GM23248 (cell line): ENCODE measurements at regions not wholly inside any gene's neighbourhood (a gene's known extent, or its start where the extent isn't known, plus 50 kb on each side); places are given as distances from the start of the nearest gene placed in this dataset.

Source experiments
- DNase-seq: peaks from one replicate; pipeline ENCODE4 v3.0.0-alpha.2; 2015
- H2AFZ ChIP-seq: fragments of 200-600 bp; sonication (generic); 2 replicates; pipeline ENCODE4 v1.6.1; 2016; ENCODE audit warnings: antibody characterized with exemption
- H3F3A ChIP-seq: fragments of 200-600 bp; sonication (generic); 2 replicates; pipeline ENCODE4 v1.6.1; 2016; ENCODE audit warnings: mild to moderate bottlenecking, antibody characterized with exemption, mixed run types; ENCODE audit not compliant: insufficient read depth
- H3K27ac ChIP-seq: fragments of 200-600 bp; sonication (generic); 2 replicates; pipeline ENCODE4 v1.5.1; 2016; ENCODE audit warnings: mild to moderate bottlenecking
- H3K27me3 ChIP-seq: fragments of 200-600 bp; sonication (generic); replicated peaks from 2 replicates; pipeline ENCODE4 v1.6.1; 2016; ENCODE audit warnings: mild to moderate bottlenecking; ENCODE audit not compliant: insufficient read depth
- H3K36me3 ChIP-seq: fragments of 200-600 bp; sonication (generic); 2 replicates; pipeline ENCODE4 v1.6.1; 2016; ENCODE audit warnings: low read depth, mild to moderate bottlenecking
- H3K4me1 ChIP-seq: fragments of 200-600 bp; sonication (generic); 2 replicates; pipeline ENCODE4 v1.6.1; 2016; ENCODE audit warnings: mild to moderate bottlenecking; ENCODE audit not compliant: insufficient read depth
- H3K4me2 ChIP-seq: fragments of 200-600 bp; sonication (generic); one replicate; pipeline ENCODE4 v1.6.1; 2016; ENCODE audit warnings: mild to moderate bottlenecking; ENCODE audit not compliant: unreplicated experiment
- H3K4me3 ChIP-seq: fragments of 200-600 bp; sonication (generic); 2 replicates; pipeline ENCODE4 v1.5.1; 2016; ENCODE audit warnings: mild to moderate bottlenecking
- H3K79me2 ChIP-seq: fragments of 200-600 bp; sonication (generic); 2 replicates; pipeline ENCODE4 v1.6.1; 2016; ENCODE audit warnings: mild to moderate bottlenecking; ENCODE audit not compliant: insufficient read depth
- H3K9ac ChIP-seq: fragments of 200-600 bp; sonication (generic); 2 replicates; pipeline ENCODE4 v1.6.1; 2016; ENCODE audit warnings: mild to moderate bottlenecking
- H3K9me2 ChIP-seq: fragments of 200-600 bp; sonication (generic); 2 replicates; pipeline ENCODE4 v1.6.1; 2016; ENCODE audit warnings: mixed run types, mild to moderate bottlenecking, moderate library complexity; ENCODE audit not compliant: insufficient read depth
- H3K9me3 ChIP-seq: fragments of 200-600 bp; sonication (generic); one replicate; pipeline ENCODE4 v1.6.1; 2017; ENCODE audit warnings: low read depth
- H4K20me1 ChIP-seq: fragments of 200-600 bp; sonication (generic); 2 replicates; pipeline ENCODE4 v1.6.0; 2016; ENCODE audit not compliant: insufficient read depth
- EZH2 ChIP-seq: fragments of 200-600 bp; sonication (generic); IDR thresholded peaks from 2 replicates; pipeline ENCODE4 v1.6.1; 2018; ENCODE audit warnings: antibody characterized with exemption, mild to moderate bottlenecking; ENCODE audit not compliant: insufficient read depth, poor library complexity, severe bottlenecking
- EZH2phosphoT487 ChIP-seq: fragments of 200-600 bp; sonication (generic); IDR thresholded peaks from 2 replicates; pipeline ENCODE4 v1.6.1; 2018; ENCODE audit warnings: antibody characterized with exemption, moderate library complexity, mild to moderate bottlenecking, low read depth; ENCODE audit not compliant: insufficient read depth
- WGBS, 2 experiments: methylation state at CpG; one replicate each; pipeline ENCODE4 v1.1.6; 2015 to 2017; ENCODE audit warnings: low lambda C conversion rate in 2 of 2, low coverage in 1 of 2; ENCODE audit errors: missing lambda C conversion rate in 2 of 2; 5-methylcytosine and 5-hydroxymethylcytosine counted together
- in situ Hi-C: fragments of 300-500 bp; cut with MboI; formaldehyde crosslinking; loops from 2 replicates; pipeline ENCODE4 v1.15.0; 2020

- Histone ChIP-seq H3K9me3 (no peaks in the 10 kb centered on the region), H3K79me2 (no peaks in the 10 kb centered on the region), H3K27ac (no peak overlapping the region), H3K4me2 (no peak overlapping the region), H3K4me3 (no peak overlapping the region), H3K4me1 (no peaks in the 10 kb centered on the region), H3K27me3 (peaks cover 9% of the 10 kb centered on the region), H3K9me2 (no peaks in the 10 kb centered on the region), H3K36me3 (no peaks in the 10 kb centered on the region), H4K20me1 (no peaks in the 10 kb centered on the region), H3K9ac (no peak overlapping the region), H3F3A (no peaks in the 10 kb centered on the region), H2AFZ (no peak overlapping the region)
- no peak for DNase-seq
- no peak for TF ChIP-seq EZH2phosphoT487
- TF ChIP-seq EZH2: no peak
- WGBS, 2 experiments: 84 to 92% methylated on average over 2 to 3 of the region's 3 CpGs
- in situ Hi-C loops: no loop called here
Observed at GRCh38 chr22:27616033-27616432, 185.5 kb downstream of the MN1 start.

- H3K4me3 ChIP-seq: no peak overlapping the region
- H3K9ac ChIP-seq: no peak overlapping the region
- no peaks in the 10 kb centered on the region for H3K79me2 ChIP-seq
- no peak overlapping the region for H2AFZ ChIP-seq
- no peaks in the 10 kb centered on the region for H3K9me3 ChIP-seq
- no peak overlapping the region for H3K27ac ChIP-seq
- no peaks in the 10 kb centered on the region for H3F3A ChIP-seq
- in situ Hi-C loops: no loop called here
- H3K36me3 ChIP-seq: no peaks in the 10 kb centered on the region
- H3K27me3 ChIP-seq: peaks cover 9% of the 10 kb centered on the region
- H3K4me1 ChIP-seq: no peaks in the 10 kb centered on the region
- no peaks in the 10 kb centered on the region for H4K20me1 ChIP-seq
- WGBS, 2 experiments: 72 to 78% methylated on average over 2 of the region's 2 CpGs
- no peaks in the 10 kb centered on the region for H3K9me2 ChIP-seq
- H3K4me2 ChIP-seq: no peak overlapping the region
- no peak for TF ChIP-seq EZH2
- TF ChIP-seq EZH2phosphoT487: no peak
- no peak for DNase-seq
Observed at GRCh38 chr22:27617214-27617881, 184.2 kb downstream of the MN1 start.

GRCh38 chr22:27620367-27621154 lies 181.0 kb downstream of the MN1 start:
- Histone ChIP-seq H3K36me3 (no peaks in the 10 kb centered on the region), H3K27me3 (no peaks in the 10 kb centered on the region), H3K9ac (no peak overlapping the region), H3K9me3 (no peaks in the 10 kb centered on the region), H2AFZ (no peak overlapping the region), H4K20me1 (no peaks in the 10 kb centered on the region), H3K4me3 (no peak overlapping the region), H3K27ac (no peak overlapping the region), H3K4me1 (no peaks in the 10 kb centered on the region), H3K79me2 (no peaks in the 10 kb centered on the region), H3F3A (no peaks in the 10 kb centered on the region), H3K4me2 (no peak overlapping the region), H3K9me2 (no peaks in the 10 kb centered on the region)
- in situ Hi-C loops: no loop called here
- TF ChIP-seq EZH2phosphoT487 (no peak), EZH2 (no peak)
- peak; percentile 32 for DNase-seq
- 73 to 75% methylated on average over 15 of the region's 15 CpGs for WGBS, 2 experiments

- Histone ChIP-seq H3K9ac (no peak overlapping the region), H3K4me2 (no peak overlapping the region), H3K36me3 (no peaks in the 10 kb centered on the region), H3K4me1 (no peaks in the 10 kb centered on the region), H2AFZ (no peak overlapping the region), H3K79me2 (no peaks in the 10 kb centered on the region), H3K9me2 (no peaks in the 10 kb centered on the region), H3F3A (no peaks in the 10 kb centered on the region), H3K27ac (no peak overlapping the region), H3K9me3 (no peaks in the 10 kb centered on the region), H4K20me1 (no peaks in the 10 kb centered on the region), H3K4me3 (no peak overlapping the region), H3K27me3 (no peaks in the 10 kb centered on the region)
- TF ChIP-seq EZH2phosphoT487 (no peak), EZH2 (no peak)
- 70 to 74% methylated on average over 10 of the region's 10 CpGs for WGBS, 2 experiments
- DNase-seq: no peak
- in situ Hi-C loops: no loop called here
Observed at GRCh38 chr22:27621486-27622070, 180.0 kb downstream of the MN1 start.
